Left colon (tissue), 2 donors: ENCODE measurements at regions not wholly inside any gene's neighbourhood (a gene's known extent, or its start where the extent isn't known, plus 50 kb on each side); places are given as distances from the start of the nearest gene placed in this dataset.
A peak's percentile ranks its signal among the peaks of the same experiment; 100 is the strongest.

Source experiments
- ATAC-seq: fragments of 200-7000 bp; cut with Tn5 transposase; one replicate; pipeline ENCODE4 v1.9.1; 2020; ENCODE audit warnings: mild to moderate bottlenecking, moderate library complexity
- DNase-seq, 2 donors: peaks; one replicate each; pipeline ENCODE4 v3.0.0-alpha.2; 2020
- intact Hi-C, 2 donors: fragments of 100-400 bp; cut with DNase I in 1 of 2; cut with micrococcal nuclease in 1 of 2; formaldehyde crosslinking; loops; one replicate each; pipeline versions ENCODE4 v1.11.2 to v1.14.0; 2022; cut with DNase I, micrococcal nuclease
- donor health status: DM: no; HTN: no; CAD: no.
- donor health status: DM: yes; HTN: yes; CAD: no.

DNA sequence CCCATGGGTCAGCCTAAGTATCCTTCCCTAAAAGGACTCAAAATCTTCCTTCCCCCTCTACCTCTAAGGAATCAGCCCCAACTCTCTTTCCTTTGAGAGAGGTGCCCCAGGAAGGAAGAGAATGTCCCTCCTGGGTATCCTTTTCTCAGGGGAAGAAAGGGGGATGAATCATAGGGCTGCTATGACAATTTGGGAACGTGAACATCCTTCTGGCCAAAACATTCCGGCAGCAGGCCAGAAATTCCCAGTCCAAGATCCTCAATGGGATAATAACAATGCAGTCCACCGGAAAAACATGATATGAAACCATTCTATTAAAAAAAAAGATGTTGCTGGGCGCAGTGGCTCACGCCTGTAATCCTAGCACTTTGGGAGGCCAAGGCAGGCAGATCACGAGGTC, 50.8 kb upstream of the CACNA2D3 start:
- no peak for ATAC-seq
- intact Hi-C loops: no loop called here
- no peak for DNase-seq

DNA sequence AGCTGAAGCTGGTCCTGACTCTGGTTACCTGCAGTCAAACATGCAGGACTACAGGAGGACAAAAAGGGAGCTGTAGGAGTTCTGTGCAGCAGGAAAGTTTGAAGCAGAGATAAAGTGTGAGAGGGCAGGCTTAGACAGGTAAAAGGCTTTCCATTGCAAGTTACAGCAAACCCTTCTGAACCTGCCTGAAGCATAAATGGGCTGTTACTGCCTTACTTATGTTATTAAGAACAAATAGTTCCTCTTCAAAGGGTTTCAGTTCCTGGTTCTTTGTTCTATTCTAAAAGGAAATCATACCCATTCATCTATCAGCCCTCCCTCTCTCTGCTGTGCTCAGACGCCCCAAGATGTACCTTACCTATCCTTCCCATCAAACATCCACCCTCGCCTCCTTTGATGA, 52.4 kb upstream of the CACNA2D3 start:
- ATAC-seq: no peak
- intact Hi-C loops: no loop called here
- no peak for DNase-seq

DNA sequence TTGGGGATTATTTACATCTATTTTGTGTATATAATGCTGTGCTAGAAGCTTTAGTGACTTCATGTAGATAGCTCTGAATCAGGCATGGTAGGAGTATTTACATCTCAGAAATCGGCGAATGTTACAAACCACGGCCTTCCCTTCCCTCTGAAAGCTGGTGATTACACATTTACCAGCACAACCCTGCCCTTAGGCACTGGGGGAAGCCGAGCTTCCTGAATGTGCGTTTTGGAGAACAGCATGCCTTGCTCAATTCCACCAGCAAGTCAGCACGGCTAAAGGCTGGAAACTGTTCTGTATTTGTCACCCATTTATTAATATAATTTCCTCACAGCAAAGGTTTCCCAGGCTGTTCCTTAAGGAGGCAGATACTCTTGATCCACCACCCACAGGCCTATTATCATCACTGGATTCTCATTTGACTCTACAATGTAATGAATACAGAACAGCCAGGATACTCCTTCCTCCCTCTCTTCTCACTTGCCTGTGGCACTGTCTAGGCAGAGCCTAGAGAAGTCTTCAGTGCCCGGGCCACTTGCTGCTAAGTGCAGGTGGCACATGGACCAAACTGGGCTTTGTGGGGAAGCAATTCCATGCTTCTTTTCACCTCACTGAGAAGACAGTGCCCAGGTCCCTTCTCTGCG, 55.2 kb upstream of the CACNA2D3 start:
- intact Hi-C loops: no loop called here
- DNase-seq (no peak), ATAC-seq (no peak)

DNA sequence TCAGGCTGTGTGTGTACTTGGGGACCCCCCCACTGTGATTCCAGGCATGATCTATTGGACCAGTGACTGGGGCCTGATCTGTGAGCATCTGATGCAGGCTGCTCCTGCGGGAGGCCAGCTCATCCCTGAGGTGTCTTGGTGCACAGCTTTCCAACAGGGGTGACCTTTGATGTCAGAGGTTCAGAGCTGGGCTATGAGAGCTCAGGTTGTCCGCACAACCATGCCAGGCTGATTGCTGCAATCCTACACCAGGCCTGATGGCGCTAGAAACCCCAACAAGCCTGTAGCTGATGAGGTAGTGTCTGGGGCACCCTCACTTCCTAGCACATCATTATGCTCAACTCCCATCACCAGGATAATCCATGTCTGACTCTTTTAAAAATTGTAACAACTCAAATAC, 56.1 kb upstream of the CACNA2D3 start:
- intact Hi-C loops: no loop called here
- no peak for ATAC-seq
- no peak for DNase-seq

DNA sequence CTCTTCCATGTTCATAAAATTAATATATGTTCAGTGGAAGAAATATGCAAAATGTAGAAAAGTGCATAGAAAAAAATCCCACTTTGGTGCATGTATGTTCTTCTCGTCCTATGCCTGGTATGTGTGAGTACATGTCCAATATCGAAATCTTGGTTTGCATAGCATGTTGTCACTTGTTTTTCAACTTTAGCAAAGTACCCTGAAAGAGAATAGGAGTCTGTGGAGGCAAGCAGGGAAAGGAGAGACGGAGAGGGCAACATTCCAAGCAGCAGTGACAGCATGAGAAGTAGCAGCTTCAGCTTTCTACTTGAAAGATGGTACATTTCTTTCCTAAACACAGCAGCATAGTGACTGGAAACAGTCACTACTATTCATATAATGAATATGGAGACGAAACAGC, 56.8 kb upstream of the CACNA2D3 start:
- intact Hi-C loops: no loop called here
- ATAC-seq (no peak), DNase-seq (no peak)

DNA sequence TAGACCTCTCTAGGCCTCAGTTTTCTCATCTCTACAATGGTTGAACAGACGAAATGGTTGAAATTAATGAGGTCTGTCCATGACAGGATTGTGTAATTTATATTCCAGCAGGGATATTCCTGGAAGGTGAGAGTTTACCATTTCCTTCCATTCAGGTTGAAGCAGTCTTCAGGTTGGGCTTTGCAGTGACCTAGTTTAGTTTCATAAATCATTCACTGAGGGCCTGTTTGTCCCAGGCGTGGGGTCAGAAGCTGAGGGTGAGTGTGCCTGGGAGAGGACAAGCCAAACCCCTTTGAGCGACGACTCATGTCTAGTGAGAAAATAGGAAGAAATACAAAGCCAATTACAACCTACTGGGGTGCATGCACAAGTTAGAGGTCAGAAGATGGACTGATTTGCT, 57.2 kb upstream of the CACNA2D3 start:
- DNase-seq: no peak
- intact Hi-C loops: no loop called here
- no peak for ATAC-seq

DNA sequence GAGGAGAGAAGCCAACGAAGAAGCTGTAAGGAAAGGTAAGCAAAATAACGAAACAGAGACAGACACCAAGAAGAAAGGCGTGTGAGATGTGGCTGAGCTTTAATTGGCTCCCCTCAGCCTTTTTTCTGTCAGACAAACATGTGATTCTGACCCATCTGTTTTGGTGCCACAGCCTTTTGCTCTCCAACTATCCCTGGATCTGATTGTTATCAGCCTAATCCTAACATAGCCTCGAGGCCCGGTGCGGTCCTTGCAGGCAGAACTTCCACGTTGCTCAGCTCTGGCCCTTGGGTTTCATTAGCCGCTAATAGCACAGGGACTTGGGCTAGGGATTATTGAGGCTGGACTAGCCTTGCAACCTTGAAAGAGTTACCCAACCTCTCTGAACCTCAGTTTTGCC, 57.9 kb upstream of the CACNA2D3 start:
- no peak for ATAC-seq
- intact Hi-C loops: no loop called here
- no peak for DNase-seq

DNA sequence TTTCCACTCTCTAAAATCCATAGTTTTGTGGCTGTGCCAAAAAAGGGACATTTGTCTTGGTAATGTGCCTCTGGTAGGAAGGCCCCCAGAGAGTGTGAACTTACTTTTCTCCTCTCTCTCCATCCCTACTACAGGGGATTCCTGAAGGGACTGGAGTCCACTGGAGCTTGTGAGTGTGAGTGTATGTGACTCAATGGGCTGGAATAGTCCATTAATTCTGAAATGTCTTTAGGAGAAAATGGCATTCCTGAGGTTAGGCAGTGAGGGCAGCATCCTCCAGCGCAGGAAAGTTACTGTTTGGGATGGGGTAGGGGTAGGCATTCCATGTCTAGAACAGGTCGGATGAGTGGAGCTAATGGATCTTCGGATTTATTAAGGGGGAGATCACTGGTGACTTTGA, 59.8 kb upstream of the CACNA2D3 start:
- intact Hi-C loops: no loop called here
- ATAC-seq: no peak
- DNase-seq: no peak

DNA sequence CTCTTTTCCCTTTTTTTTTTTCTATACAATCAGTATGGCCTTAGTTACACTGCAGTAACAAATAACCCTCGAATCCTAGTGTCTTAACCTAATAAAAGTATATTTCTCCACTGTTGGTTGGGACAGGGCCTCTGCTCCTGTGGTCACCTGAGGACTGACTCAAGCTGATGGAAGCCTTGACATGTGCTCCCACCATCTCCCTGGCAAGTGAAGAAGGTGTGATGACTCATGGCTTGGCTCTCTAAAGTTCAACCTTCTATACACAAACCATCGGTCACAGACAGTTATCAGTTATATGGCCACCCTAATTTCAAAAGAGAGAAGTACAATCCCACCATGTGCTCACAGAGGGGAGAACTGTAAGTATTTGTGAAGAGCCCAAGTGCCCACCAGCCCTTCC, 65.8 kb upstream of the CACNA2D3 start:
- intact Hi-C loops: no loop called here
- no peak for DNase-seq

DNA sequence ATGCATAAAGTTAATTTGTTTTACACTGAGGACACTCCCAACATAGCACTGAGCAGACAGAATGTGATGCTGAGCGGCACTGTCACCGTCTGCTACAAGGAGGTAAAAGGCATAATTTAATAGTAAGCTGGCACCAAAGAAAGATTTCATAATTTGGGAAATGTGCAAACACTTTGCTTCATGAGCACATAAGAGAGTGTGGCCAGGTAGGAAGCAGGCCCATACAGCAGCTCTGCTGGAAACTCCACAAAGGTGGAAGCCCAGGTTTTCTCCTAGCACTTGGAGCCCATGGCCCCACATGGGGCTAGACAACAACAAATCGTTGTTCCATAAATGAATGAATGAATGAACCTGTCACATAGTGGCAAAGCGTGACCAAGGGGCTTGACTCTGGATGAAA, 68.5 kb upstream of the CACNA2D3 start:
- DNase-seq (no peak), ATAC-seq (no peak)
- intact Hi-C loops: no loop called here

More for the DNA sequence above, 65.8 kb upstream of the CACNA2D3 start:
- ATAC-seq: no peak

DNA sequence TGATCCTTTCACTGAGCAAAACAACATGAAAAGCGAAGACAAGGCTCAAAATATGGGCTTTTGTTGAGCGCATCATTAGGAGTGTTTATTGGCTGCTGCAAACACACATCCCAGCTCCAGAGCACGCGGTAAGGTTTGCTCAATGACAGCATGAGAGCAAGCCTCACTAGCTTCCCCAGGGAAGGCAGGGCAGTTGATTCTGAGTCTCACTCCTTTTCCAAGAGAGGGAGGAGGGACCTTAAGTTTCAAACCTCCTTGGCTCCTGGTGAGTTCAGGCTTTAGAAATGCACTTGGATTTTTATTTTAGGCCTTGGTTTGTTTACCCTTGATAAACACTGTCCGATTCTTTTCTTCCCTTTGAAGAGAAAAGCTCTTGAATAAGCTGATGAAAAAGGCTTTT, 69.1 kb upstream of the CACNA2D3 start:
- DNase-seq (no peak), ATAC-seq (no peak)
- intact Hi-C loops: no loop called here

DNA sequence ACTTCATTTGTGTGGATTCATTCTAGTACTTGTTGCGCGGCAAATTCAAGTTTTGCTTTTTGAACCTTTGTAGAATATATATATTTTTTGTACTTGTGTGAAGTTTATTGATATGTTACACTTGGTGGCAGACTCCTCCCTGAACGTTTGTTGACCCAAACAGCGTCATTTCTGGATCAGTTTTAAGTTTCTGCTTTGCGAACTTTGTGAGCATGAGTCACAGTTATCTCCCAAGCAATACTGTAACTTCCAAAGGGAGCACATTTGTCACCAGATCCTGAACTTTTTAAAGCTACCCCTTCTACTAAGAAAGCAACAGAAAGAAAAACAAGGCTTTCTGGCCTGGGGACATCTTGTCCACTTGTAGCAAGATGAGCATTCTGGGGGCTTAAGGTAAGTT, 74.8 kb upstream of the CACNA2D3 start:
- no peak for ATAC-seq
- intact Hi-C loops: no loop called here
- no peak for DNase-seq

DNA sequence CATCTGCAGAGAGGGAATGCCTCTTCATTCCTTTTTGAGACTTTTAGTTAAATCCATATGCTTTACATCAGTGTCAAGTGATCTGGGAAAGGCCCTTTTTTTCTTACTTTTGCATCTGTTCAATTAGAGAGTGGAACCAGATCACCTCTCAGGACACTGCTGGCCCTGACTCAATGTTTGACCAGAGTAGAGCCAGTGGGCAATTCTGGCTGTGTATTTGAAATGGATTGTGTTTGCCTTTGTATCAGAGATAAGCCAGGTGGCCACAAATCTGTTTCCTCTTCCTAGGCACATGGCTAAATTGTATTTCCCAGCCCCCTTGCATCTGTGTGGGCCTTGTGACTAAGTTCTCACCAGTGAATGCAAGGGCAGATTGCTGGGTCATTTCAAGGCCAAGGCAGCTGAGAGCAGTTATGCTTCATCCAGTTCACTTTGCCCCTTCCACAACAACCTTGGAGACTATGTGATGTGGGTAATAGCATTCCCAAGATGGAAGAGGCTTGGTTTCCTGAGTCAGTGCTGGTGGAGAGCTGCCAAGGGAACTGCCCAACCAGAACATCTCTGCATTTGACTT, 75.6 kb upstream of the CACNA2D3 start:
- peak; percentile 55 for ATAC-seq

DNA sequence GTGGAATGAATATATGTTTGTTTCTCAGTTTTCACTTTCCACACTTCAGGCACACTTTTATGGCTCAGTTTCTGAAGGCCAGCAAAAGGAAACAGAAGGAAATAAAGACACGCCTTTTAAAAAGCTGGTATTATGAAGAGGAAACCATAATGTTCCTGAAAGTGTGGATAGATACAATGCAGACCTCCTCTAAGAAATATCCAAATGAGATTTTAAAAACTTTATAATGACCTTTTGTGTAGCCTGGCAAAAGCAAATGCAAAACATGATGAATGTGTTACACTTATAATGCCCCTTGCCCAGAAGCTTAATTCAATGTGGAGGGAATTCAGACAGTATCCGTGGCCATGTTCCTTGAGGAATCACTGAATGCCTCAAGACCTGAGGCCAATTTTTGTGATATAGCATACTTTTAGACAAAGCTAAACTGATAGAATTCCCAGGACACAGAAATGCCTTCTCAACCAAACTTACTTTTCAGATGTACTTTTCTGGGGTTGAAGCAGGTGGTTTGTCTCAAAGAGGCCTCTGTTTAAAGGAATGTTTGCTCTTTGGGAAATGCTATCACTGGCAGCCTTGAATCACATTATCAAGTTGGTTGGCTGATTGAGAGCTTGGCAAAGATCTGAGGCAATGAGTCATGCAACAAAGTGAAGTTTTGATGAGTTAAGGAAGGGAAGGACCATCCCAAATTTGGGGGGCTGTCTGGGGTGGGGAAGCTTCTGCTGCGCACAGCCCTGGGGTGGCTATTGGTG, 77.1 kb upstream of the CACNA2D3 start:
- DNase-seq (no peak), ATAC-seq (peak; percentile 73)
- intact Hi-C loops: no loop called here

More for the DNA sequence above, 75.6 kb upstream of the CACNA2D3 start:
- intact Hi-C loops: no loop called here
- no peak for DNase-seq

DNA sequence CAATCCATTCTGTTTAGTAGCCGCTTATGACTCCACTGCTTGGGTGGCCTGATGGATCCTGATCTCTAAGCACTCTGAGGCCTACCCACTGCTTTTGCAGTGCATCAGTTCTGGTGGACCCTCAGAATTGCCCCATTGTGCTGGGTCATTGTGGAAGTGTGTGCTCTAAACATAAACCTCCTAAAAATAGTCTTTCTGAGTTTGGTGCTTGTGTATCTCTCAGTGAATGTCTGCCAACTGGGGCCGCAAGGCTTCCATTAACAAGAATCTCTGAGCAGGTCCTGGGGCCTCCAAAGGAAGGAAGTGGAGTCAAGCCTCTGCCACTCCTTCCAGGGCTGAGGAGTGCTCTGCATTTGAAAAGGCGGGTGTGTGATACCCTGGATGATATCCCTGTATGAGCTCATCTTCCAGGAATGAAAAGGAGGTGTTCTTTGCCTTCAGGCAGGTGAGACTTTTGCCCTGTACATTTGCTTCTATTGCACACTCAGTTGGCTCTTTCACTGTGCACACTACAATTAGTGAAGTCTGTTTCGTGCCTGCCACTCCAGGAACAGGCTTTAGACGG, 80.0 kb upstream of the CACNA2D3 start:
- peak; percentile 25 for ATAC-seq
- intact Hi-C loops: no loop called here

DNA sequence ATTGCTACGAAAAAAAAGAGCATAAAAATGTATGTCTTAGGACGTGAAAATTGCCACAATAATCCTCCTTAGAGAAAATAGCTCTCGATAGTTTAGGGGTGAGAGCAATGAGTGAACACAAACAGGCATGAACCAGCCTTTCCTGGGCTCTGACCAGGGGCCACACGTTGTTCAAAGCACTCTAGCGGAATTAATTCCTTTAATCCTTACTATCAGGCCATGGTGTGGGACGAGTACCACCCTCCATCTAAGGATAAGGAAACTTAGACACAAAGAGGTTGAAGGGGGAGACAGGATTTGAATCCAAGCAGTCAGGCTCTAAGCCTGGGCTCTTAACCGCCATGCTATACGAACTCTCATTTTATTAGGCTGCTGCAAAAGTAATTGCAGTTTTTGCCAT, 81.9 kb upstream of the CACNA2D3 start:
- DNase-seq (no peak), ATAC-seq (no peak)
- intact Hi-C loops: no loop called here

More for the DNA sequence above, 80.0 kb upstream of the CACNA2D3 start:
- DNase-seq: no peak

DNA sequence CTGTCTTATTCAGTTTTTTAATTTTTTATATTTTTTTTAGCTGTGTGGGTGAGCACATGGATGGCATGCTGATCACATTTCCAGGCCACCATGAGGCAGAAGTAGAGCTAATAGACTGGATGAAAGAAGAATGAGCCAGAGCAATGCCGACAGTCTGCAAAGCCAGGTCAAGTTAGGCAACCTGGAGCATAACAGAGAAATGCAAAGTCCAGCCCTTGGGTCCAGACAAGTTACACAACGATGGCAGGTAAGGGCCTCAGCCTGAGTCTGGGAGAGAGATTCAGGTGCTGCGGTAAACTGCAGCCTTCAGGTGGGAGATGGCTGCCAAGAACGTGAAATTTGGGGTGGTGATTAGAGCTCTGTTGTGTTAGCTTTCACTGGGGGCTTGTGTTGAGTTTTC, 84.0 kb upstream of the CACNA2D3 start:
- intact Hi-C loops: no loop called here
- DNase-seq: no peak
- ATAC-seq: no peak

DNA sequence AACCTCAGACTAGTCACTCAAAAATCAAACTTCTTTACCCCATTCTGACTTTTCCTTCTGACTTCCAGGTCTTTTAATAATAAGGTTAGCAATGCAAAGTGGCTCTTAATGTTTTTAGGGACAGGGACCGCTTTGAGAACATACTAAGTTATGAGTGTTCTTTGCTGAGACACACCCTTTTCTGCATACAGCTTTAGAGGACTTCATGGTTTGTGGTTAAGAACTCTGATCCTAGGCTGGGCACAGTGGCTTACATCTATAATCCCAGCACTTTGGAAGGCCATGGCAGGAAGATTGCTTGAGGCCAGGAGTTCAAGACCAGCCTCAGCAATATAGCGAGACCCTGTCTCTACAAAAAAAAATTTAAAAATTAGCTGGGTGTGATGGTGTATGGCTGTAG, 85.8 kb upstream of the CACNA2D3 start:
- ATAC-seq (no peak), DNase-seq (no peak)
- intact Hi-C loops: no loop called here

DNA sequence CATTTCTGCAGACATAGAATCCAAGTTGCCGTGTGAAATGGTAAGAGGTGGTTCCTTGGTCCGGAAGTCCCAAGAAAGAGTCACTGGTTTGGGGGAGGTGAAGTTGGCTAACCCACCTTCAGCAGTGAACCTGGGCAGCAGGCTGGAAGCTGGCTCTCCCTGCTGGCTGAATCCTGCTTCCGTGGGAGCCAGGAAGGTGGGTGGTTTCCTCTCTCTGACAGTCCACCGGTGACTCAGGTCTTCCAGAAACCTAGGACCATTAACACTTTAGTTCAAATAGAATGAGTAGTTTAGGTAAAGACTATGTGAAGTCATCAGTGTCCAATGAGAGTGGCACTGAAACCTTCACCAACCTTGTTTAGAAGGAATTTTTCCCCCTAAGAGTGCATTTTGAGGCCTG, 87.4 kb upstream of the CACNA2D3 start:
- ATAC-seq: no peak
- no peak for DNase-seq
- intact Hi-C loops: no loop called here

DNA sequence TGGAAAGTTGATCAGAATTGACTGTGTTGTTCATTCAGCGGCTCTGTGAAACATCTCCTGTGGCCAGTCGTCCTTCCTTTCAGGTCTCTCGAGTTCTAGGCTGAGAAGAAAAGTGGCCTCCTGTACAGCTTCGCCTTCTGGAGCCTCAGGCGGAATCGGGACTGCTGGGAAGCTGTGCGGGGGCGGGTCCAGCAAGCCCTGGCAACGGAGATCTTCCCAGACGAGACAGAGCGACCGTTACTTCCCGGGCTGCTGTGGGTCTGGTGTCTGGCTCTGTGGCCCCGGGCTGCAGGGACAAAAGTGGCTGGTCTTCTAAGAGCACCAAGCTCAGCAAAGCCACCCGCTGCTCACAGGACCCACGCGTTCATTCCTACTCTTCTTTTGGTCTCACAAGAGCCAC, 88.6 kb upstream of the CACNA2D3 start:
- ATAC-seq: no peak
- intact Hi-C loops: no loop called here
- no peak for DNase-seq
